H9 (cell line): ENCODE measurements at regions not wholly inside any gene's neighbourhood (a gene's known extent, or its start where the extent isn't known, plus 50 kb on each side); places are given as distances from the start of the nearest gene placed in this dataset.
A peak's percentile ranks its signal among the peaks of the same experiment; 100 is the strongest.

ENCODE experiments used
- DNase-seq: peaks from one replicate; pipeline ENCODE4 v3.0.0-alpha.2; 2017
- H2AFZ ChIP-seq: one replicate; pipeline ENCODE4 v1.6.1; 2013; ENCODE audit warnings: mild to moderate bottlenecking, low read length, control low read depth, moderate library complexity
- H2AK5ac ChIP-seq: 2 replicates; pipeline ENCODE4 v1.6.1; 2013; ENCODE audit warnings: low read length, control low read depth, mixed read lengths; ENCODE audit not compliant: insufficient read length
- H2BK120ac ChIP-seq: one replicate; pipeline ENCODE4 v1.6.1; 2013; ENCODE audit warnings: low read depth, mild to moderate bottlenecking, low read length, control low read depth, inconsistent platforms; ENCODE audit not compliant: poor library complexity, severe bottlenecking
- H2BK12ac ChIP-seq: 2 replicates; pipeline ENCODE4 v1.6.1; 2013; ENCODE audit warnings: low read length, control low read depth, mixed read lengths, low read depth; ENCODE audit not compliant: insufficient read length
- H2BK15ac ChIP-seq: 2 replicates; pipeline ENCODE4 v1.6.1; 2013; ENCODE audit warnings: low read depth, low read length, control low read depth
- H2BK20ac ChIP-seq: one replicate; pipeline ENCODE4 v1.6.1; 2013; ENCODE audit warnings: low read depth, mild to moderate bottlenecking, low read length, control low read depth, inconsistent platforms; ENCODE audit not compliant: poor library complexity, severe bottlenecking
- H2BK5ac ChIP-seq: 2 replicates; pipeline ENCODE4 v1.6.1; 2013; ENCODE audit warnings: low read length, control low read depth, mixed read lengths; ENCODE audit not compliant: insufficient read length
- H3K14ac ChIP-seq: 2 replicates; pipeline ENCODE4 v1.6.1; 2013; ENCODE audit warnings: low read length, control low read depth; ENCODE audit not compliant: insufficient read depth
- H3K18ac ChIP-seq: 2 replicates; pipeline ENCODE4 v1.6.1; 2013; ENCODE audit warnings: low read depth, mild to moderate bottlenecking, mixed read lengths, low read length, control low read depth; ENCODE audit not compliant: insufficient read length
- H3K23ac ChIP-seq: 2 replicates; pipeline ENCODE4 v1.6.1; 2013; ENCODE audit warnings: low read length, control low read depth, mixed read lengths, low read depth; ENCODE audit not compliant: insufficient read length
- H3K23me2 ChIP-seq: 2 replicates; pipeline ENCODE4 v1.6.1; 2013; ENCODE audit warnings: low read depth, mild to moderate bottlenecking, mixed read lengths, low read length, control low read depth; ENCODE audit not compliant: insufficient read length, poor library complexity, severe bottlenecking
- H3K27ac ChIP-seq: 2 replicates; pipeline ENCODE4 v1.5.1; 2013; ENCODE audit warnings: low read length, control low read depth, mixed read lengths, low read depth; ENCODE audit not compliant: insufficient read length
- H3K27me3 ChIP-seq: 2 replicates; pipeline ENCODE4 v1.6.1; 2013; ENCODE audit warnings: low read length, control low read depth, inconsistent platforms; ENCODE audit not compliant: insufficient read depth
- H3K4ac ChIP-seq: 2 replicates; pipeline ENCODE4 v1.6.1; 2013; ENCODE audit warnings: low read depth, mild to moderate bottlenecking, control low read depth, inconsistent platforms, low read length, moderate library complexity
- H3K4me1 ChIP-seq: 2 replicates; pipeline ENCODE4 v1.6.1; 2013; ENCODE audit warnings: low read length, control low read depth, inconsistent platforms; ENCODE audit not compliant: insufficient read depth
- H3K4me2 ChIP-seq: 2 replicates; pipeline ENCODE4 v1.6.1; 2013; ENCODE audit warnings: low read length, control low read depth, mixed read lengths; ENCODE audit not compliant: insufficient read length, insufficient read depth
- H3K56ac ChIP-seq: 2 replicates; pipeline ENCODE4 v1.6.1; 2013; ENCODE audit warnings: low read depth, mild to moderate bottlenecking, mixed read lengths, low read length, control low read depth; ENCODE audit not compliant: insufficient read length
- H3K79me1 ChIP-seq: 2 replicates; pipeline ENCODE4 v1.6.1; 2013; ENCODE audit warnings: low read depth, mild to moderate bottlenecking, moderate library complexity, low read length, control low read depth, inconsistent platforms; ENCODE audit not compliant: insufficient read depth, poor library complexity, severe bottlenecking
- H3K79me2 ChIP-seq: 2 replicates; pipeline ENCODE4 v1.6.1; 2013; ENCODE audit warnings: low read length, control low read depth, inconsistent platforms; ENCODE audit not compliant: insufficient read depth
- H3K9ac ChIP-seq: 2 replicates; pipeline ENCODE4 v1.6.1; 2013; ENCODE audit warnings: low read length, control low read depth, mixed read lengths; ENCODE audit not compliant: insufficient read length; ENCODE audit errors: extremely low read depth
- H3K9me3 ChIP-seq: one replicate; pipeline ENCODE4 v1.6.1; 2013; ENCODE audit warnings: low read depth, low read length, inconsistent platforms; ENCODE audit not compliant: control insufficient read depth
- H3T11ph ChIP-seq: one replicate; pipeline ENCODE4 v1.6.1; 2013; ENCODE audit warnings: mild to moderate bottlenecking, low read length, control low read depth, inconsistent platforms
- H4K20me1 ChIP-seq: one replicate; pipeline ENCODE4 v1.6.1; 2013; ENCODE audit not compliant: control insufficient read depth, insufficient read length, insufficient read depth
- H4K5ac ChIP-seq: 2 replicates; pipeline ENCODE4 v1.6.1; 2013; ENCODE audit warnings: low read depth, mild to moderate bottlenecking, mixed read lengths, low read length, control low read depth; ENCODE audit not compliant: insufficient read length
- H4K8ac ChIP-seq: replicated peaks from 2 replicates; pipeline ENCODE4 v1.6.1; 2013; ENCODE audit warnings: low read length, control low read depth, mixed read lengths, low read depth; ENCODE audit not compliant: insufficient read length
- H4K91ac ChIP-seq: 2 replicates; pipeline ENCODE4 v1.6.1; 2013; ENCODE audit warnings: low read depth, mild to moderate bottlenecking, moderate library complexity, mixed read lengths, low read length, control low read depth; ENCODE audit not compliant: insufficient read length
- H3K27ac Mint-ChIP-seq, 3 experiments: 2 replicates in 2 of 3; 3 replicates in 1 of 3; pipeline ENCODE4 v1.8.0; 2020 to 2021; ENCODE audit warnings: mixed read lengths in 3 of 3, mild to moderate bottlenecking in 1 of 3, moderate library complexity in 1 of 3
- H3K27me3 Mint-ChIP-seq: 2 replicates; pipeline ENCODE4 v1.8.0; 2021; ENCODE audit warnings: low read depth, mild to moderate bottlenecking, moderate library complexity, mixed read lengths
- H3K36me3 Mint-ChIP-seq, 3 experiments: 2 replicates in 2 of 3; 3 replicates in 1 of 3; pipeline ENCODE4 v1.8.0; 2020 to 2021; ENCODE audit warnings: low read depth in 3 of 3, mixed read lengths in 3 of 3; ENCODE audit not compliant: insufficient read depth in 1 of 3
- H3K4me1 Mint-ChIP-seq, 2 experiments: 2 replicates each; pipeline ENCODE4 v1.8.0; 2020; ENCODE audit warnings: mixed read lengths in 2 of 2
- H3K4me3 Mint-ChIP-seq, 2 experiments: 2 replicates in 1 of 2; 3 replicates in 1 of 2; pipeline ENCODE4 v1.8.0; 2020 to 2021; ENCODE audit warnings: mild to moderate bottlenecking in 2 of 2, mixed read lengths in 2 of 2, moderate library complexity in 1 of 2
- H3K9me3 Mint-ChIP-seq, 2 experiments: 2 replicates in 1 of 2; 3 replicates in 1 of 2; pipeline ENCODE4 v1.8.0; 2020; ENCODE audit warnings: mild to moderate bottlenecking in 2 of 2, mixed read lengths in 2 of 2, moderate library complexity in 1 of 2
- CTCF ChIP-seq: fragments of 200-600 bp; sonication (generic); conservative IDR thresholded peaks from 3 replicates; pipeline ENCODE4 v1.8.0; 2021; ENCODE audit warnings: antibody characterized with exemption, mild to moderate bottlenecking
- WGBS: extraction: QIAGEN DNeasy Blood & Tissue Kit; methylation state at CpG from one replicate; pipeline ENCODE4 v1.1.7; 2013; ENCODE audit warnings: missing lambda C conversion rate, low lambda C conversion rate, mixed read lengths; ENCODE audit not compliant: insufficient read length; ENCODE audit errors: extremely low coverage; 5-methylcytosine and 5-hydroxymethylcytosine counted together

DNA sequence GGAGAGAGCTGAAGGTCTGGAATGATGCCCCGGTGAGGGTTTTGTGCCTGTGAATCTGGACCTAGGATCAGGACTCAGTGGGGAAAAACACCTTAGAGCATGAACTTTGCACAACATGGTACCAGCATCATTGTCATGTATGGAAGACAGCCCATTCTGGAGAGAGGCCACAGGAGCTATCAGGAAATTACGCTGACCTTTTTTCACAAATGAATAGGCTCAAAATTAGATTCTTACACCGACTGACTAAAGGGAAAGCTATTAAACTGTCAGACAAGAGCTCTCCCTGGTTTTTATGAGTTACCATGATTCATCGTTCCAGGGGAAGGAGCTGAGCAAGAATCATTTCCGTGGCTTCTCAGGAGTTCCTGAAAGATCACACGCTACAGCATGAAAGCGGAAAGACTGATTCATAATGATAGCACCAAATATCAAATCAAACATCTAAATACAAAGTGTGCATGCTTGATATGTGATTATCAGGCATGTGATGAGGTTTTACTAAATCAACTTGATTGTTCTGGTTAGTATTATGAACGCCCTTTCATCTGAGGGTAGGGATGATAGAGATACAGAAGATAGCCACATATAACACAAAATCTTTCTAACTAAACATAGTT, 224.9 kb upstream of the SMLR1 start:
- Histone ChIP-seq H2AFZ (no peak overlapping the region), H2AK5ac (no peak overlapping the region), H4K5ac (no peak overlapping the region), H3K56ac (no peak overlapping the region), H2BK15ac (no peak overlapping the region), H4K20me1 (no peaks in the 10 kb centered on the region), H2BK120ac (no peak overlapping the region), H2BK5ac (no peak overlapping the region), H3K23me2 (no peaks in the 10 kb centered on the region), H4K91ac (no peak overlapping the region), H2BK20ac (no peak overlapping the region), H3K4me2 (no peak overlapping the region), H3K27me3 (no peaks in the 10 kb centered on the region), H3K79me2 (no peaks in the 10 kb centered on the region), H3K27ac (no peak overlapping the region), H3K23ac (no peak overlapping the region), H2BK12ac (no peak overlapping the region), H3K4ac (no peak overlapping the region), H3K79me1 (no peaks in the 10 kb centered on the region), H4K8ac (no peak overlapping the region), H3K9me3 (no peaks in the 10 kb centered on the region), H3K4me1 (no peaks in the 10 kb centered on the region), H3T11ph (no peak overlapping the region), H3K14ac (no peak overlapping the region), H3K18ac (no peak overlapping the region), H3K9ac (no peak overlapping the region)
- H3K4me3 Mint-ChIP-seq = no peak overlapping the region
- peaks cover 3 to 4% of the 10 kb centered on the region in 2 experiments; a peak in 2 of 4 replicates for H3K4me1 Mint-ChIP-seq
- no peaks in the 10 kb centered on the region for H3K36me3 Mint-ChIP-seq
- peak overlapping the region in 1 of 3 experiments; percentile 6; a peak in 2 of 7 replicates for H3K27ac Mint-ChIP-seq
- DNase-seq = no peak
- WGBS = no CpG with 5 or more reads among the region's 8 CpGs
- H3K9me3 Mint-ChIP-seq = no peaks in the 10 kb centered on the region
- no peaks in the 10 kb centered on the region; the same call in 1 of the 2 replicates for H3K27me3 Mint-ChIP-seq
- no peak for TF ChIP-seq CTCF
